PFSK-1 (cell line): ENCODE measurements at regions not wholly inside any gene's neighbourhood (a gene's known extent, or its start where the extent isn't known, plus 50 kb on each side); places are given as distances from the start of the nearest gene placed in this dataset.

Experiments
- FOXP2 ChIP-seq: optimal IDR thresholded peaks from 2 replicates; pipeline ENCODE3; 2011; ENCODE audit warnings: borderline replicate concordance, control low read depth, inconsistent platforms; ENCODE audit not compliant: insufficient read depth; ENCODE audit errors: extremely low read length, extremely low read depth
- POLR2AphosphoS5 ChIP-seq: IDR thresholded peaks from 2 replicates; pipeline ENCODE4 v1.6.1; 2012; ENCODE audit warnings: low read depth, mild to moderate bottlenecking, control low read depth, low read length, moderate library complexity
- SIN3A ChIP-seq: IDR thresholded peaks from 2 replicates; pipeline ENCODE4 v1.6.1; 2012; ENCODE audit warnings: mild to moderate bottlenecking, low read length, moderate library complexity, borderline replicate concordance; ENCODE audit not compliant: insufficient read depth
- TAF1 ChIP-seq: IDR thresholded peaks from 2 replicates; pipeline ENCODE4 v1.6.1; 2012; ENCODE audit warnings: low read length, control low read depth, borderline replicate concordance; ENCODE audit not compliant: insufficient read depth
- TF ChIP-seq, protein P1 (sequence below), 2 experiments: IDR thresholded peaks; 2 replicates each; pipeline versions ENCODE4 v1.6.1 to v1.8.0; 2011 to 2012; ENCODE audit warnings: low read depth in 2 of 2, low read length in 2 of 2, control low read depth in 1 of 2, inconsistent platforms in 1 of 2, mild to moderate bottlenecking in 1 of 2, moderate library complexity in 1 of 2; ENCODE audit not compliant: insufficient read depth in 1 of 2

- TF ChIP-seq TAF1 (no peak), SIN3A (no peak), FOXP2 (no peak), POLR2AphosphoS5 (no peak)
- TF ChIP-seq, protein P1, sequence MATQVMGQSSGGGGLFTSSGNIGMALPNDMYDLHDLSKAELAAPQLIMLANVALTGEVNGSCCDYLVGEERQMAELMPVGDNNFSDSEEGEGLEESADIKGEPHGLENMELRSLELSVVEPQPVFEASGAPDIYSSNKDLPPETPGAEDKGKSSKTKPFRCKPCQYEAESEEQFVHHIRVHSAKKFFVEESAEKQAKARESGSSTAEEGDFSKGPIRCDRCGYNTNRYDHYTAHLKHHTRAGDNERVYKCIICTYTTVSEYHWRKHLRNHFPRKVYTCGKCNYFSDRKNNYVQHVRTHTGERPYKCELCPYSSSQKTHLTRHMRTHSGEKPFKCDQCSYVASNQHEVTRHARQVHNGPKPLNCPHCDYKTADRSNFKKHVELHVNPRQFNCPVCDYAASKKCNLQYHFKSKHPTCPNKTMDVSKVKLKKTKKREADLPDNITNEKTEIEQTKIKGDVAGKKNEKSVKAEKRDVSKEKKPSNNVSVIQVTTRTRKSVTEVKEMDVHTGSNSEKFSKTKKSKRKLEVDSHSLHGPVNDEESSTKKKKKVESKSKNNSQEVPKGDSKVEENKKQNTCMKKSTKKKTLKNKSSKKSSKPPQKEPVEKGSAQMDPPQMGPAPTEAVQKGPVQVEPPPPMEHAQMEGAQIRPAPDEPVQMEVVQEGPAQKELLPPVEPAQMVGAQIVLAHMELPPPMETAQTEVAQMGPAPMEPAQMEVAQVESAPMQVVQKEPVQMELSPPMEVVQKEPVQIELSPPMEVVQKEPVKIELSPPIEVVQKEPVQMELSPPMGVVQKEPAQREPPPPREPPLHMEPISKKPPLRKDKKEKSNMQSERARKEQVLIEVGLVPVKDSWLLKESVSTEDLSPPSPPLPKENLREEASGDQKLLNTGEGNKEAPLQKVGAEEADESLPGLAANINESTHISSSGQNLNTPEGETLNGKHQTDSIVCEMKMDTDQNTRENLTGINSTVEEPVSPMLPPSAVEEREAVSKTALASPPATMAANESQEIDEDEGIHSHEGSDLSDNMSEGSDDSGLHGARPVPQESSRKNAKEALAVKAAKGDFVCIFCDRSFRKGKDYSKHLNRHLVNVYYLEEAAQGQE (IDR thresholded peaks at IDR 0.05; ENCODE audit: insufficient read depth in 1 of 2, low read depth in 2 of 2, low read length in 2 of 2), result no peak
Observed at GRCh38 chr12:111067498-111067897, 147.1 kb upstream of the MYL2 start.

DNA sequence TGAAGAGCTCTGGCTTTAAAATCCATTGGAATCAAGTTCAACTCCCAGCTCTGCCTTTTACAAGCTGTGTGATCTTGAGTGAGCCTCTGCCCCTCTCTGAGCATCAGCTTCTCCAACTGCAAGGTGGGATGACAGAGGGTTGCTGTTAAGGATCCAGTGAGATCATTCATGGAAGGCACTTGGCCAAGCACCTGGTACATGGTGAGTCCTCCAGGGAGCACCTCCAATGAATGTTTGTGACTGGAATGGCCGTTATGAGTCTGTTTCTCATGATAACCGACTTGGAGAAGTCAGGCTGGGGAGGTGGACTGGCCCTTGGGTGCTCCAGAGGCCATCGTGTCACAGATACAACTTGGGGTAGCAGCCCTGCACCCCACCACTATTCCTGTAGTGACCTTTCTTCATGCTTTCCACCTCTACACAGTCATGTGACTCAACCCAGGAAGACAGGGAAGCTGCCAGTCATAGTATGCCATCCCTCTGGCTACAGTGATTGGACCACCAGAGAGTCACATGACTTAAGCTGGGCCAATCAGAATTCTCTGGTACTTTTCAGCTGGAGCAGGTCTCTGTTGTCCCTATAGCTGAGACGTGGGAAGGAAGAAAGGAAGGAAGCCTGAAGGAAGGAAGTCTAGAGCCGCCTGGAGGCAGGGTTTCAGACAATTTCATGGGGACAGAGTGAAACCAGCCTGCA, 146.5 kb upstream of the MYL2 start:
- TF ChIP-seq FOXP2 (no peak), POLR2AphosphoS5 (no peak), TAF1 (no peak), SIN3A (no peak)
- TF ChIP-seq, protein P1 (IDR thresholded peaks at IDR 0.05; ENCODE audit: insufficient read depth in 1 of 2, low read depth in 2 of 2, low read length in 2 of 2), result no peak

DNA sequence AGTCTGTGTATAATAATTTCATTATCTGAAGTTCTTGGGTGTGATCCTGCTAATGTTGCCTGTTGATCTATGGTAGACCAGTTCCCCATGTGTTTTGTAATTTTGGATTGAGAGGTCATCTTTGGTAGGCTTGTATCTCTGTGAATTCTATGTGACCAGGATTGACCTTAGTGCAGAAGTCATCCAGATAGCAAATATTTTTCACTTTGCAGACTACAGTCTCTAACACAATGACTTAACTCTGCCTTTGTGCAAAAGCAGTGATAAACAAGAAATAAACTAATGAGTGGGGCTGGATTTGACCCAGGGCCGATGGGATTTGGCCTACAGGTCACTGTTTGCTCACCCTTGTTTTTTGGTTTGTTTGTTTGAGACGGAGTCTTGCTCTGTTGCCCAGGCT, 144.6 kb upstream of the MYL2 start:
- TF ChIP-seq TAF1 (no peak), SIN3A (no peak), FOXP2 (no peak), POLR2AphosphoS5 (no peak)
- TF ChIP-seq, protein P1 (IDR thresholded peaks at IDR 0.05; ENCODE audit: insufficient read depth in 1 of 2, low read depth in 2 of 2, low read length in 2 of 2), result no peak

GRCh38 chr12:111064154-111064553, 143.8 kb upstream of the MYL2 start:
- TF ChIP-seq SIN3A (no peak), TAF1 (no peak), FOXP2 (no peak), POLR2AphosphoS5 (no peak)
- TF ChIP-seq, protein P1 (IDR thresholded peaks at IDR 0.05; ENCODE audit: insufficient read depth in 1 of 2, low read depth in 2 of 2, low read length in 2 of 2), result no peak
